ENCODE measurements at regions not wholly inside any gene's neighbourhood (a gene's known extent, or its start where the extent isn't known, plus 50 kb on each side); places are given as distances from the start of the nearest gene placed in this dataset.
"Not testable (repeated sequence)": the region's sequence is repeated elsewhere in the genome, so short reads cannot be mapped to it uniquely, and the experiment has no call there.

- DNase-seq = no peak
These were observed 85.7 kb upstream of the PLD5 start for GRCh38 chr1:242610209-242610608.

GRCh38 chr1:242605521-242605920 lies 81.0 kb upstream of the PLD5 start:
- no peak for DNase-seq

GRCh38 chr1:242602001-242602400 lies 77.5 kb upstream of the PLD5 start:
- DNase-seq = no peak

- DNase-seq = not testable (repeated sequence)
These were observed 69.3 kb upstream of the PLD5 start for GRCh38 chr1:242593756-242594155.

GRCh38 chr1:242586360-242586680 lies 61.8 kb upstream of the PLD5 start:
- DNase-seq = no peak

- no peak for DNase-seq
These were observed 61.3 kb upstream of the PLD5 start for GRCh38 chr1:242585616-242586359.

- DNase-seq = no peak
These were observed 58.2 kb upstream of the PLD5 start for GRCh38 chr1:242582669-242583068.

GRCh38 chr1:242579528-242580235 lies 55.2 kb upstream of the PLD5 start:
- DNase-seq = no peak

Data from NCI-H82 (cell line).